Endothelial cell (in vitro differentiated cells): ENCODE measurements at regions not wholly inside any gene's neighbourhood (a gene's known extent, or its start where the extent isn't known, plus 50 kb on each side); places are given as distances from the start of the nearest gene placed in this dataset.

Source experiments
- DNase-seq: peaks from one replicate; pipeline ENCODE4 v3.0.0; 2021; ENCODE audit warnings: low spot score
- H3K27ac Mint-ChIP-seq: one replicate; pipeline ENCODE4 v1.8.0; 2021; ENCODE audit warnings: mixed read lengths, inconsistent platforms; ENCODE audit not compliant: unreplicated experiment
- H3K27me3 Mint-ChIP-seq: one replicate; pipeline ENCODE4 v1.8.0; 2021; ENCODE audit warnings: mild to moderate bottlenecking, moderate library complexity, mixed read lengths, inconsistent platforms; ENCODE audit not compliant: unreplicated experiment
- H3K36me3 Mint-ChIP-seq: one replicate; pipeline ENCODE4 v1.8.0; 2021; ENCODE audit warnings: mild to moderate bottlenecking, low read depth, mixed read lengths, inconsistent platforms; ENCODE audit not compliant: unreplicated experiment
- H3K4me1 Mint-ChIP-seq: one replicate; pipeline ENCODE4 v1.8.0; 2021; ENCODE audit warnings: mild to moderate bottlenecking, mixed read lengths, inconsistent platforms; ENCODE audit not compliant: unreplicated experiment
- H3K4me3 Mint-ChIP-seq: one replicate; pipeline ENCODE4 v1.8.0; 2021; ENCODE audit warnings: mild to moderate bottlenecking, mixed read lengths, inconsistent platforms; ENCODE audit not compliant: unreplicated experiment
- H3K9me3 Mint-ChIP-seq: one replicate; pipeline ENCODE4 v1.8.0; 2021; ENCODE audit warnings: mixed read lengths, inconsistent platforms; ENCODE audit not compliant: unreplicated experiment
- CTCF ChIP-seq: fragments of 200-600 bp; sonication (generic); IDR thresholded peaks from one replicate; pipeline ENCODE4 v1.5.0; 2021; ENCODE audit warnings: antibody characterized with exemption; ENCODE audit not compliant: unreplicated experiment

GRCh38 chr7:46607176-46607575 lies 686.1 kb upstream of the IGFBP3 start:
- Mint-ChIP-seq H3K27me3 (peaks cover 1% of the 10 kb centered on the region), H3K27ac (no peak overlapping the region), H3K36me3 (no peaks in the 10 kb centered on the region), H3K4me1 (no peaks in the 10 kb centered on the region), H3K9me3 (no peaks in the 10 kb centered on the region), H3K4me3 (no peak overlapping the region)
- DNase-seq: no peak
- no peak for TF ChIP-seq CTCF

GRCh38 chr7:46606761-46607160 lies 685.7 kb upstream of the IGFBP3 start:
- Mint-ChIP-seq H3K4me1 (no peaks in the 10 kb centered on the region), H3K9me3 (no peaks in the 10 kb centered on the region), H3K36me3 (no peaks in the 10 kb centered on the region), H3K27me3 (peaks cover 3% of the 10 kb centered on the region), H3K27ac (no peak overlapping the region), H3K4me3 (no peak overlapping the region)
- DNase-seq: no peak
- no peak for TF ChIP-seq CTCF

GRCh38 chr7:46604241-46604661 lies 683.2 kb upstream of the IGFBP3 start:
- Mint-ChIP-seq H3K4me1 (peaks cover 6% of the 10 kb centered on the region), H3K36me3 (no peaks in the 10 kb centered on the region), H3K9me3 (no peaks in the 10 kb centered on the region), H3K4me3 (no peak overlapping the region), H3K27ac (no peak overlapping the region), H3K27me3 (peaks cover 3% of the 10 kb centered on the region)
- DNase-seq: no peak
- no peak for TF ChIP-seq CTCF

- Mint-ChIP-seq H3K4me3 (no peak overlapping the region), H3K27ac (no peak overlapping the region), H3K36me3 (no peaks in the 10 kb centered on the region), H3K27me3 (peaks cover 3% of the 10 kb centered on the region), H3K4me1 (peaks cover 6% of the 10 kb centered on the region), H3K9me3 (no peaks in the 10 kb centered on the region)
- no peak for DNase-seq
- TF ChIP-seq CTCF: no peak
These were observed 682.7 kb upstream of the IGFBP3 start for GRCh38 chr7:46603780-46604179.

- H3K9me3 Mint-ChIP-seq: no peaks in the 10 kb centered on the region
- H3K27ac Mint-ChIP-seq: no peak overlapping the region
- no peak for TF ChIP-seq CTCF
- peaks cover 3% of the 10 kb centered on the region for H3K27me3 Mint-ChIP-seq
- no peak overlapping the region for H3K4me3 Mint-ChIP-seq
- H3K36me3 Mint-ChIP-seq: no peaks in the 10 kb centered on the region
- peaks cover 6% of the 10 kb centered on the region for H3K4me1 Mint-ChIP-seq
- DNase-seq: no peak
These were observed 682.3 kb upstream of the IGFBP3 start for GRCh38 chr7:46603296-46603752.
